NCI-H1092 (cell line): ENCODE measurements at regions not wholly inside any gene's neighbourhood (a gene's known extent, or its start where the extent isn't known, plus 50 kb on each side); places are given as distances from the start of the nearest gene placed in this dataset.
"Not testable (repeated sequence)": the region's sequence is repeated elsewhere in the genome, so short reads cannot be mapped to it uniquely, and the experiment has no call there.

ENCODE experiments used
- DNase-seq: peaks from one replicate; lab custom pipeline; 2025; lab: John Stamatoyannopoulos, UW

DNA sequence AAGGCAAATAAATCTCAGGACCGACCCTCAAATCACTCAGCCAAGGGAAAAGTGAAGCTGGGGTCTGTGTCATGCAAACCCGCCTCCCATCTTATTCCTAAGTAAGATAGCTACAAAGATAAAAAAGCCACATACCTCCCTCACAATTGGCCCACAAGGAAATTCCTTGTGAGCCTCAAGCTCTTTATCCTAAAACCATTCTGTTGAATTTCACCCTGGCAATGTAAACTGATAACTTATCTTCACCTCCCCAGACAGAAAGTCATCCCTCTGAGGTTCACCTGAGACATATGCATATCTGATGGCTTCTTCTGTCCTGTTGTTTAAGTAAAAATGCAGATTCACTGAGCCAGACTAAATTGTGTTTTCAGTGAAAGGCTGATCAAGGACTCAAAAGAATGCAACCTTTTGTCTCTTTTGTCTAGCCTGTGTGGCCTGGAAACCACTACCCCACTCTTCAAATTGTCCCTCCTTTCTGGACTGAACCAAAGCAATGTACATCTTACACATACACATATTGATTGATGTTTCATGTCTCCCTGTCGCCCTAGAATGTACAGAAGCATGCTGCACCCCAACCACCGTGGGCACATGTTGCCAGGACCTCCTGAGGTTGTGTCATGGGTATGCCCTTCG, 91.3 kb downstream of the MFAP3L start:
- DNase-seq, result no peak

DNA sequence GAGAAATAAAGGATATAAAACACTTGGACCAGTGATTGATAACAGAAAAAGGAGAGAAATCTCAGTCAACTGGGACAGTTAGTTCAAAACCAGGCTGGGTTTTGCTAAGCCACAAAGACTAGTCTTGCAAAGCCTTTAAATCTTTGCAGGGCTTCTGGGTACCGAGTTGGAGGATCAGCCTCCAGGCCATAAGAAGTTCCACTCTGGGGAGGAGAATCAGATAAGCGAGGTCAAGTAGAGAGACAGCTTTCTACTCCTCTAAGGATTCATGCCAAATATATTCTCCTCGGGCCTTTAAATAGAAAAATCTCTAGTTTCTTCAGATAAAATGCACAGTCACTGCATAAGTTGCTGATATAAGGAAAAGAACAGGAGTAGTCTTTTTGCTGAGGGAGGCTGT, 92.7 kb downstream of the MFAP3L start:
- DNase-seq, result no peak

DNA sequence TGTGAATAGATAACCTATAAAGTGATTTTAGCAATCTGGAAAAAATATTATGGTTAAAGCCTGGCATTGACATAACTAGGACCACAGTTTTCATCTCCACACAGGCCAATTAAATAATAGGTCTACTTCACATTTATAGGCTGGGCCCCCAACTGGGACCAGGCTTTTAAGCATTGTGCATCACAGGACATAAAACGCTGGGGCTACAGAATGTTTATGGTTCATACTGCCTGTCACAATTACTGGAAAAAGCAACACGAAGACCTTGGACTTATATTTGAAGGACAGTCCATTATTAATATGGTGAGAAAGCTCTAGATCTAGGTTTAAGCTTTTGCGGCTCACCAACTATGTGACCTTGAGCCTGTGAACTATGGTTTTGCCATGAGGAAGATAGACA, 94.2 kb downstream of the MFAP3L start:
- no peak for DNase-seq

DNA sequence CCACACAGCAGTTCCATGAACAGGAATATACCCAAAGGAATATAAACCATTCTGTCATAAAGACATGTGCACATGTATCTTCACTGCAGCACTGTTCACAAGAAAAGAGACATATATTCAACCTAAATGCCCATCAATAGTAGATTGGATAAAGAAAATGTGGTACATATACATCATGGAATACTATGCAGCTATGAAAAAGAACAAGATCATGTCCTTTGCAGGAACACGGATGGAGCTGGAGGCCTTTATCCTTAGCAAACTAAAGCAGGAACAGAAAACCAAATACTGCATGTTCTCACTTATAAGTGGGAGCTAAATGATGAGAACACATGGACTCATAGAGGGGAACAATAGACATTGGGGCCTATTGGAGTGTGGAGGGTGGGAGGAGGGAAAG, 95.4 kb downstream of the MFAP3L start:
- not testable (repeated sequence) for DNase-seq

DNA sequence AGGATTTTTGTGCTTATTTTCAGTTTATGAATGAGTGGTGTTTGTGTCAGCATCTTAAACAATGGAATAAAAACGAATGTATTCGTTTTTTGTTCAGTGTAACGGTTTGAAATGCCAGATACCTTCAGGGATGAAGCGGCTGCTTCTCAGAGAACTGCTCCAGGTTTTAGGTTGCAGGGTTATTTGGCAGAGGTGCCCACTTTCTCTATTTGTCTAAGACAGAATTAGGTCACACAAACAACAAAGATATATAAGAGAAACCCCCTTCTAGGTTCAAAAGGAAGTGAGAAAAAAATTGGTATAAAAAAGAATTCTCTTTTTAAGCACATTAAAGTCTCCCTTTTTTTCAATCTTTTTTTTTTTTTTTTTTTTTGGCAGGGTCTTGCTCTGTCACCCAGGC, 98.9 kb downstream of the MFAP3L start:
- DNase-seq, result no peak

DNA sequence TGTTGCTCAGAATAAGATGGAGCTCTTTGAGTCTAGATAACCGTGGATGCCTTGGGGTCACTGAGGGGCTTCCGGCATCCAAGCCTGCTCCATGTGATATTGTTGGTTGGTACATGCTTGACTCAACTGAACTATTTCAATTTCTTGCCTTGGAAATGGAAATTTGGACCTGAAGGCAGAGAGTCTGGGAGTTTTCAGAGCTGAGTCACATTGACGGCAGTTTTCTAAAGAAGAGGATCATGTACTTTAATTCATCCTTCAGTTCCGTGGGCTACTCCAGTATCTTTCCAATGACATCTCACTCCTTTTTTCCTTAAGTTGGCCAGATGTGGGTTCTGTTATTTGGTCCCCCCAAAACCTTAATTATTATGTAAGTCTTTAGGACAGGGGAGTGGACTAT, 100.5 kb downstream of the MFAP3L start:
- no peak for DNase-seq

DNA sequence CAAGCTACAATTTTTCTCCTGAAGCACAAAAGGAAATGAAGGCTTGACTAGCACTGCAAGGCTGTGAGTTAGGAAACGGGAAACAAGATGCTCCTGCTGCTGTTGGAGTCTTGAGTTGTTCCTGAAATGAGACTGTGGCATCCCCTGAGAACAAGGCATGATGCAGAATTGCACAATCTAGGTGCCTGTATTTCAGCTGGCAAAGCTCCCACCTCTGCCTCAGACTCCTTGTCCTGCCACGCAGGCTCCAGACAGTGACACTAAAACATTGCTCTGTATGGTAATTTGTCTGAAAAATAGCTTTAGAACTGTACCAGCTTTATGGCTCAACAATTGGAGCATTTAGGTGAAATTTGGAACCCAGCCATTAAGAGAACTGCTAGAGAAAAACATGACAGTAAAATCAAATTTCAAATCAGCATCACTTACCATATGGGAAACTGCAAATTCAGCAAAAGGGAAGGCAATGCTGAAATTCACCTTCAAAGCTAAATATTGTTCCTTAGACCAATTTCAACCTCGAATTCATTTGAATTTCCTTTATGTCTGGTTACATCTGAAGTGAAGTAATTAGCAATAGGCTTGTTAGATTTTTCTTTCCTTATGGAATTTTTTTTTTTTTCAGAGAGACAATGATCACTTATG, 103.4 kb downstream of the MFAP3L start:
- no peak for DNase-seq

DNA sequence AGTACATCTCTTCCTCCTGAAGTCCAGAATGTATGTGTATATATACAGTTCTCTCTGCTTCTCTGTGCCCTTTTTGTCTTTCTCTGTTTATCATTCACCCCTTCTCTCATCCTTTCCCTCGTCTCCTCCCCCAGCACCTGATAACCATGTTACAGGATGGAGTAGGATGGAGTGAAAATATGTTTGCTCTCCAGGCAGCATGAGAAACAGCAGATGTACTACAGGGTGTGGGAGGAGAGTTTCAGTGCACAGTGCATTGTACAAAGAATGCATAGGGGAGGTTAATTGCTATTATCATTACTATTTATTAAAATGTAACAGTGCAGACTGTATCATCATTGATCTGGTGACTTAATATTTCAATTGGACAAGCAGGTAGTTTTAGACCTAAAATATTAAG, 104.5 kb downstream of the MFAP3L start:
- DNase-seq, result no peak

DNA sequence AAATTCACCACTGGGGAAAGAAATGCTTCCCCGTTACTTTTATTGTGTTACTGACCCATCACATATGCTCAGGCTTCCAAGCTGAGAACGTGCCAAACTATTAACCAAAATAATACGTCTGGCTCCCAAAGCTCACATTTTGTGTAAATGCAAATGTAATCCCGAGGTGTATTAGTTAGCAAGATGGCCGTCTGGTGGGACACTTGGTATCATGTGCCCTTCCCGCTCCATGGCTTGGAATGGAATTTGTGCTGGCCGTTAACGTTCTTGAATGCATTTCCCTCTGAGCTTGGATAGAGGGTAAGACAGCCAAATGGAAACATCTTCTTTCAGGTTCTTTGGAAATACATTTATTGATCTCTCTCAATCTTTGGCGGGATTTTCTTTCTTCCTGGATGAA, 105.0 kb downstream of the MFAP3L start:
- DNase-seq, result no peak

DNA sequence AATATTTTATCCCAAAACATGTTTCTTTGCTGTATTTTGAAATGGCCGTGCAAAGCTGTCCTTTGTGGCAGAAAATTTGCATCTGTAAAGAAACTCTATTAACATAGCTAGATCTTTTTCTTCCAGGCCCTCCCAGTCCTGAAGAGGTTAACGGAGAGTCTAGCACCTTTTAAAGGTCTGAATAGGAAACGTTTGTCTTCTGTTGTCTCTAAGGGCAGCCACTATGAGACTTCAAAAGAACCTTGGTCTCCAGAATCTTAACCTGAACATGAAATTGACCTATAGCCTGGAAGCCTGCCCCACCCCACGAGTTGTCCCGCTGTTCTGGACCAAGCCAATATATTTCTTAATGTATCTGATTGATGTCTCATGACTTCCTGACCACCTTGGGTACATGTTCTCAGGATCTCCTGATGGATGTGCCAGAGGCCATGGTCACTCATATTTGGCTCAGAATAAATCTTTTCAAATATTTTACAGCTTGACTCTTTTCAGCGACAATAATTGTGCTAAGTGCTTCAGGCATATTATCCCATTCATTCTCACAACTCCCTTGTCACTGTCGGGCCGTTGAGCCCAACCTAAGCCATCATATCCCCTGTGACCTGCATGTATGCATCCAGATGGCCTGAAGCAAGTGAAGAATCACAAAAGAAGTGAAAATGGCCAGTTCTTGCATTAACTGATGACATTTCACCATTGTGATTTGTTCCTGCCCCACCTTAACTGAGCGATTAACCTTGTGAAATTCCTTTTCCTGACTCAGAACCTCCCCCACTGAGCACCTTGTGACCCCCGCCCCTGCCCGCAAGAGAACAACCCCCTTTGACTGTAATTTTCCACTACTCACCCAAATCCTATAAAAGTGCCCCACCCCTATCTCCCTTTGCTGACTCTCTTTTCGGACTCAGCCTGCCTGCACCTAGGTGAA, 106.7 kb downstream of the MFAP3L start:
- DNase-seq, result not testable (repeated sequence)

DNA sequence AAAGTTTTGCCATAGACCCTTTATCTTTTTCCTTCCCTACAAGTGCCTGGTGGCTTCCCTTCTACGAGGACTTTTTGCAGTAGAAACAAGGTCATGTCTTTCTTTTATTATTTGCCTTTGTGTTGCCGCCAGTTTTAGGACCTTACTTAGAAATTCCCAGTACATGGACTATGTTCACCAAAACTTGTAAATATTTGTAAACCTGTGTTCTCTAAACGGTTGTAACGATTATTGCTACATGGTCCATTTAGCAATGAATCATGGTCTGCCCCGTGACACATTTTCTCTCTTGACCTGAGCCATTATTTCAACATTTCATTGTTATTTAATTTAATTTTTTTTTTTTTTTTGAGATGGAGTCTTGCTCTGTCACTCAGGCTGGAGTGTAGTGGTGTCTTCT, 110.7 kb downstream of the MFAP3L start:
- DNase-seq, result no peak

DNA sequence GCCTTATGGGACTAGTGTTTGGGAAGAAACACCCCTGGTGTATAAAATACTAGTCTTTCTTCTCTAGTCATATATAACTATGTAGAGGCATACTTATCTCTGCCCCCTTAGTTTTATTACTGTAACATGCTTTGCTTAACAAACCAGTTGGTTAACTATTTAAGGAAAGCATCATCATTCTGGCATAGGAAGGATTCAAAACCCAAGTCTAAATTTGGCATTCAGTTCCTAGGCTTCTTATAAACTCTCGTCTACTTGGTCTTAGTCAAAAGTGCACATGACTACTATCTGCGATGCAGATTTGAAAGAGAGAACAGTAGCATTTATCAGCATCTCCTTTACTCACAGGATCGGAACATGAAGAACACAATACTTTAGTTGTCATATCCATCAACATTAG, 111.3 kb downstream of the MFAP3L start:
- DNase-seq, result no peak

DNA sequence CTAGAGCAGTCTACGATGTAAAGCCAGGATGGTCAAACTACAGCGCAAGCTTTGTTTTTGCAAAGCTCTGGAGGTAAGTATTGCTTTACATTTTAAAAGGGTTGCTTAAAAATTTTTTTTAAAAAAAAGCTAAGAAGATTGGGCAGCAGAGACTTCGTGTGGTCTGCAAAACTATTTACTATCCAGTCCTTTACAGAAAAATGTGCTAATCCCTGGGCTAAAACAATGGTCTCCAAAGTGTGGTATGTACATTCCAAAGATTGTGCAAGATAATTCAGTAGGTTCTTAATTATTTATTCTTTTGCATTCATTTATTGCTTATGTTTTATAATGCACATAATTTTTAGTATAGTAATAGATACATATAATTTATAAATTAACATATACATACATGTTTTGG, 113.2 kb downstream of the MFAP3L start:
- DNase-seq, result no peak

DNA sequence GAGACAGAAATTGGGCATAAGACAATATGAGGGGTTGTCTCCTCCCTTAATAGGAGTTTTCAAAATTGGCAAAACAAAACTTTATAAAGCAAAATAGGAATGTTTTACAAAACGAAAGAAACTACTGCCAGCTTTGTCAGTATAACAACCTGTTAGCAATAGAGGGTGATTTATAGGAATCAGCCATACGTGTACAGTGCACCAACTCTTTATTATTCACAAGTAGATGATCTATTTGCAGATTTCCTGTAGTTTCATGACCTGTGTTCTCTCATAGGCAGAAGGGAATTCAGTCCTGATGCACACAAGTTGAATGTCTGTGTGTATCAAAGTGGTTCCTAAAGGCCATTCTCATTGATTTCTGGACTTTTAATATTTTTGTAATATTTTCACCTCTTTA, 116.3 kb downstream of the MFAP3L start:
- no peak for DNase-seq

DNA sequence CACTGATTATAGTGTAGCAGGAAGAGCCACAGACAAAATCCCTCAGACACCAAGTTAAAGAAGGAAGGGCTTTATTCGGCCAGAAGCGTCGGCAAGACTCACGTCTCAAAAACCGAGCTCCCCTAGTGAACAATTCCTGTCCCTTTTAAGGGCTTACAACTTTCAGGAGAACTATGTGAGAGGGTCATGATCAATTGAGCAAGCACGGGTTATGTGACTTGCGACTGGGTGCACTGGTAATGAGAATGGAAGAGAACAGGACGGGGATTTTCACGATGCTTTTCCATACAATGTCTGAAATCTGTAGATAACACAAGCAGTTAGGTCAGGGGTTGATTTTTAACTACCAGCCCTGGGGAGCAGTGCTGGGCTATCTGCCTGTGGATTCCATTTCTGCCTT, 116.7 kb downstream of the MFAP3L start:
- no peak for DNase-seq

DNA sequence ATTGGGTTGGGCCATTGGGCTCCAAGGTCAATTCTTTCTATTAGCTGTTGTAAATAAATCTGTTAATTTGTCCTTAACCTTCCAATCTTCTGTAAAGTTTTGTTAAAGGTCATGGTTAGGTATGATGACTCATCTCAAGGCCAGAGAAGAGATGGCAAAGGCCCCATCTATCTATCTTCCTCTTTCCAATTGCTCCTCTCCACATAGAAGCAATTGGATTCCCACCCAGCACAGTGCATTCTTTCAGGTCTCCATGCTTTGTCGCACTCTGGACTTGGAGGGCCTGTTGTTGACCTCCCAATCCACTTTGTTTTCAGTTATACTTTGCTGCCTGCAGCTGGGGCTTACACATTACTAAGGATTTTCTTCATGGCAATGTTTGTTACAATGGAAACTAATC, 118.5 kb downstream of the MFAP3L start:
- DNase-seq, result no peak

DNA sequence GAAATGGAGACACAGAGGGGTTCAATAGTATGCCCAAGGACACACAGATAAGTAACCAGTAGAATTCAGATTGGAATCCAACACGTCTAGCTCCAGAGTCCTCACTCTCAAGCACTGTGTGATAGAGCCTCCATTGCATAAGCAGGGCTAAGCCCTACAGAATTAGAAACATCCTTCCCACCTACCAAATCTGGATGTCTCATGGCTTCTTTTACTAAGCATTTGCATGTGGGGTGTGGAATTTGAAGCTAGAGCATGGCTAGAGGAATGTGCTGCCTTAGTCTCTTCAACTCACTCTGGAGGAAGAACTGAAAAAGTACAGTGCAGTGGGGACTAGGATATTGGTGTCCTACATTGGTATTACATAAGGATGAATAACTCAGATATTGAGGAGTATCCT, 119.4 kb downstream of the MFAP3L start:
- DNase-seq, result no peak

DNA sequence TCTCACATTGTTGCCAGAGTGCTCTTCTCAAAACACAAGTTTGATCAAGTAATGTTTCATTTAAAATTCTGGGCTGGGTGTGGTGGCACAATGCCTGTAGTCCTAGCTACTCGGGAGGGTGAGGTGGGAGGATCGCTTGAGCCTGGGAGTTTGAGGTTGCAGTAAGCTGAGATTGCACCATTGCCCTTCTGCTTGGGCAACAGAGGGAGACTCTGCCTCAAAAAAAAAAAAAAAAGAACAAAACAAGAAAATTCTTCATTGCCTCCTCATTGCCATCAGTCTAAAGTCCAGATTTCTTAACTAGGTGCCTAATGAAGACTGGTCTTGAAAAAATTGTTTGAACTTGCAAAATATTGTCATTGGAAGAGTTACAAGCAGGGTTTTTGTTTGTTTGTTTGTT, 120.1 kb downstream of the MFAP3L start:
- no peak for DNase-seq

DNA sequence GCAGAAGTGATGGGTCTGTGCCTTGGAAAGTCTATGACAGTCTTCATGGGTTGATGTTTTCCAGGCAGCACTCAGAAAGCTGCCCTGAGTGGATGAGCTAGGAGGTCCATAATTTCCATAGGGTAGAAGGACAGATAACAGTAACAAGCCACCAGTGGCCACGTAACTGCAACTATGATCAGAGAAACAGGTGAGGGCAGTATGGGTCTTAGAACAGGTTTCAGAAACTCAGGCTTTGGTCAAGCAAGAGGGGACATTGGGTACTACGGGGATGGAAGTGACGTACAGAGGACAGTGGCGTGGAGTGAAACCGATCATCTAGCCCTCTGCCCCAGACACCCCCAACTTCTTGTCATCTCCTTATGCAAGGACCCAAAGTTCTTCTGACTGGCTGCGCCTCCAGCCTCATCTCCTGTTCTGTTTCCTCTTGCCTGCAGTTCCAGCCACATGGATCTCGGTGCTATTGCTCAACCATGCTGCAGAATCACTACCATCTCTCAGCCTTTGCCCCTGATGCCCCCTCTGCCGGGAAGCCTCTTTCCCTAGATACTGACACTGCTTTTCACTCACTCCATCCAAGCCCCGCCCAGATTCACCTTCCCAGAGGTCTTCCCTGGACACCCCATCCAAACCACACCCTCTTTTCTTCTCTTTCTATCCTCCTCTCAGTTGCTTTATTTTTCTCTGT, 123.4 kb downstream of the MFAP3L start:
- no peak for DNase-seq

DNA sequence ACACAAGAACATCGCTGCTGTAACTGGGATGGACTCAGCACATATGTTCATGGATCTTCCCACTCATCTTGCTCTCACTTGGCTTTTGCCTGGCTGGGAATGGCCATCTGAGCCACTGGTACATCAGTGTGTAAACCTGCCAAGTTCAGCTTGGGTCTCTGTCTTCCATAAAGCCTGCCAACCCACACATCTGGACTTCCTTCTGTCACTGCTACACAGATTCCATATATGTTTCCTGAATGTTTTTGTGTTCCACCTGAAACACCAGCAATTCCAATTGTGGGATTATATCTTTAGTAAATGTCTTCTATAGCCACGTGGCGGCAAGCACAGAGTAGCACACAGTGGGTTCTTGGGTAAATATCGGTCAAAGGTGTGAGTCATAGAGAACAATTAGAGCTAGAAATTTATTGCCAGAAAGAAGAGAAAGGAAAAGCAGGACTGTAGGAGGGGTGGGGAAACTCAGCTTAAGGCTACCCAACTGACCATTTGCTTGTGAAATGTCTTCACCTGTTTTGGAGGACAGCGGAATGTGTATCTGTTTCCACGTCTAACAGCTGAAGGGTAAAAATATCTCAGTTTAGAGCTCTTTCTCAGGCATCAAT, 125.9 kb downstream of the MFAP3L start:
- no peak for DNase-seq

DNA sequence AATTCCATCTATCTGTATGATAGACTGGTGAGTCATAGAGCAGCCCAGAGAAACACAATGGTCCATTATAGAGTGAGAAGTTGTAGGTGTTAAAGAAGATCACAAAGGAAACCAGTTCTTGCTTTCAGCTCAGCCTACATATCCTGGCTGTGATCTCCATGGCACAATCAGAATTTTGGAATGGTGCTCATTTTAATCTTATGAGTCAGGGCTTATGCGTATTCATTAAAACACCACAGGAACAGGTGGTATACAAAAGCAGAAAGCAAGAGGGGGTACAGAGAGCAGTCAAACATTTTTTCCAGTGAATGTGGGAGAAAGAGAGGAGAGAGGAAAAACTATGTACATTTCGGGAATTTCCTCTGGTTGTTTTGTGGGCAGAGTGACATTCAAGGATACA, 126.9 kb downstream of the MFAP3L start:
- no peak for DNase-seq

DNA sequence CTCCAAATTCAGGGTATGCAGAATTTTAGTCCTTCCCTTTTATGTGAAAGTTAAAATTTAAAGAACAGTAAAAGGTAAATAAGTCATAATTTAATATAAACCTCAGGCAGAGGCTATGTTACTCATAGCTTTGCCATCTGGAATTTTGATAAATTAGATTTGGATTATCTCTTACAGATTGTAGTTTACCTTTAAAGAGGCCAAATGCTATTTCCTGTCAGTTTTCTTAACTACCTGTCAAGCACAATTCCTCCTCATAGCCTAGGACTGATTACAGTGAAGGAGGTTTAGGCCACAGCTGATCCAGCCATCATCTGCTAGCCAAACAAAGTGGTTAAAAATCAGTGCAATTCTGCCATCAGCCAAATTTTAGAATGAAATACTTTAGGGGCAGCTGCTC, 128.1 kb downstream of the MFAP3L start:
- no peak for DNase-seq
